Small intestine (tissue), 7 donors: ENCODE measurements at regions not wholly inside any gene's neighbourhood (a gene's known extent, or its start where the extent isn't known, plus 50 kb on each side); places are given as distances from the start of the nearest gene placed in this dataset.

Source experiments
- DNase-seq, 2 donors: peaks; one replicate each; pipeline versions ENCODE4 v3.0.0 to v3.0.0-alpha.2; 2013
- FAIRE-seq: peaks from 2 replicates; lab custom pipeline; 2012; peaks lifted over from hg19 to GRCh38; lab: Jason Lieb, UNC
- H3K27ac ChIP-seq, 3 donors: one replicate each; pipeline ENCODE4 v1.5.1; 2013; ENCODE audit warnings: low read length in 2 of 3, mild to moderate bottlenecking in 2 of 3, control low read depth in 1 of 3, inconsistent platforms in 1 of 3, low read depth in 1 of 3, moderate library complexity in 1 of 3
- H3K27me3 ChIP-seq, 3 donors: one replicate each; pipeline ENCODE4 v1.6.1; 2013; ENCODE audit warnings: low read length in 3 of 3, inconsistent platforms in 1 of 3; ENCODE audit not compliant: control insufficient read depth in 3 of 3, insufficient read depth in 3 of 3
- H3K36me3 ChIP-seq, 3 donors: one replicate each; pipeline ENCODE4 v1.6.1; 2013; ENCODE audit warnings: low read length in 3 of 3, inconsistent platforms in 1 of 3, low read depth in 1 of 3, mild to moderate bottlenecking in 1 of 3, moderate library complexity in 1 of 3; ENCODE audit not compliant: control insufficient read depth in 3 of 3, insufficient read depth in 2 of 3
- H3K4me1 ChIP-seq, 3 donors: one replicate each; pipeline ENCODE4 v1.6.1; 2013; ENCODE audit warnings: low read length in 2 of 3, inconsistent platforms in 1 of 3, low read depth in 1 of 3, mild to moderate bottlenecking in 1 of 3, moderate library complexity in 1 of 3; ENCODE audit not compliant: control insufficient read depth in 3 of 3, insufficient read depth in 2 of 3
- H3K4me3 ChIP-seq, 3 donors: one replicate each; pipeline ENCODE4 v1.5.1; 2013; ENCODE audit warnings: low read length in 3 of 3, control low read depth in 1 of 3, inconsistent platforms in 1 of 3, low read depth in 1 of 3, mild to moderate bottlenecking in 1 of 3, moderate library complexity in 1 of 3
- H3K9me3 ChIP-seq, 2 donors: one replicate each; pipeline ENCODE4 v1.6.1; 2013; ENCODE audit warnings: low read depth in 1 of 2, low read length in 1 of 2; ENCODE audit not compliant: control insufficient read depth in 2 of 2, insufficient read depth in 1 of 2
- WGBS, 3 donors: extraction: QIAGEN DNeasy Blood & Tissue Kit; methylation state at CpG; one replicate each; pipeline ENCODE4 v1.1.7; 2013; 5-methylcytosine and 5-hydroxymethylcytosine counted together
- donor health status: healthy with polysubstance abuse.
- donor health status: control.
- donor health status: control.
- donor health status: Bipolar disorder and iron deficiency.
- donor health status: healthy.

GRCh38 chr13:34276764-34277163, 458.8 kb downstream of the RFC3 start:
- Histone ChIP-seq H3K9me3 (no peaks in the 10 kb centered on the region), H3K27me3 (no peaks in the 10 kb centered on the region), H3K4me3 (no peak overlapping the region), H3K36me3 (no peaks in the 10 kb centered on the region), H3K27ac (no peak overlapping the region), H3K4me1 (no peaks in the 10 kb centered on the region)
- DNase-seq = peak in 1 of 2 donors; percentile 30
- no peak for FAIRE-seq
- 37 to 59% (median 44%) methylated on average over 3 of the region's 3 CpGs for WGBS, 3 donors

DNA sequence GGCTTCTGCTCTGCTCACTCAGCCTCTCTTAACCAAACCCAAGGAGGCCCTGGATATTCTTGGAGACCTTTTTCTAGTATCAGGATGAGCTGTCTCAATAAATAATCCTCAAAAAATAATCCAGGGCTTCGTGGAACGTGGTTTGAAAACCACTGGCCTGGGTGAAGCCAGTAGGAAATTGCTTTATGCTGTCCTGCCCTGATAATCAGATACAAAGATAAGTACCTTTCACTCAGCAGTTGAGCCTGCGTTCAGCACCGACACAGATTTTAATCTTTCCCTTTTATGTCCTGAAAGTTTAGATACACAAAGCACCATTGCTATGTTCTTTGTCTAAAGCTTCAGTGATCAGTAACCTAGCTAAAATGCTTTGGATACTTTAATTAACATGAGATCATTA, 460.0 kb downstream of the RFC3 start:
- no peak overlapping the region for H3K4me3 ChIP-seq
- FAIRE-seq = no peak
- no peak for DNase-seq
- H3K4me1 ChIP-seq = no peaks in the 10 kb centered on the region
- no peaks in the 10 kb centered on the region for H3K36me3 ChIP-seq
- no peaks in the 10 kb centered on the region for H3K27me3 ChIP-seq
- no peak overlapping the region for H3K27ac ChIP-seq
- 33 to 39% (median 38%) methylated on average over 4 of the region's 4 CpGs for WGBS, 3 donors
- no peaks in the 10 kb centered on the region for H3K9me3 ChIP-seq

- H3K4me1 ChIP-seq = no peaks in the 10 kb centered on the region
- H3K27ac ChIP-seq = no peak overlapping the region
- FAIRE-seq (no peak), DNase-seq (no peak)
- H3K4me3 ChIP-seq = no peak overlapping the region
- no peaks in the 10 kb centered on the region for H3K9me3 ChIP-seq
- H3K36me3 ChIP-seq = no peaks in the 10 kb centered on the region
- no peaks in the 10 kb centered on the region for H3K27me3 ChIP-seq
- 56 to 64% (median 57%) methylated on average over 2 of the region's 2 CpGs for WGBS, 3 donors
Observed at GRCh38 chr13:34278780-34279179, 460.8 kb downstream of the RFC3 start.

GRCh38 chr13:34290661-34291060, 472.7 kb downstream of the RFC3 start:
- Histone ChIP-seq H3K36me3 (no peaks in the 10 kb centered on the region), H3K4me1 (no peaks in the 10 kb centered on the region), H3K4me3 (no peak overlapping the region), H3K27me3 (no peaks in the 10 kb centered on the region), H3K9me3 (no peaks in the 10 kb centered on the region), H3K27ac (no peak overlapping the region)
- FAIRE-seq = no peak
- DNase-seq = no peak

- DNase-seq = peak in 1 of 2 donors; percentile 9
- WGBS, 3 donors = 40 to 44% (median 41%) methylated on average over 5 of the region's 5 CpGs
- Histone ChIP-seq H3K27me3 (no peaks in the 10 kb centered on the region), H3K27ac (no peak overlapping the region), H3K4me3 (no peak overlapping the region), H3K4me1 (no peaks in the 10 kb centered on the region), H3K9me3 (no peaks in the 10 kb centered on the region), H3K36me3 (no peaks in the 10 kb centered on the region)
- FAIRE-seq = no peak
Observed at GRCh38 chr13:34294483-34295129, 476.7 kb downstream of the RFC3 start.

DNA sequence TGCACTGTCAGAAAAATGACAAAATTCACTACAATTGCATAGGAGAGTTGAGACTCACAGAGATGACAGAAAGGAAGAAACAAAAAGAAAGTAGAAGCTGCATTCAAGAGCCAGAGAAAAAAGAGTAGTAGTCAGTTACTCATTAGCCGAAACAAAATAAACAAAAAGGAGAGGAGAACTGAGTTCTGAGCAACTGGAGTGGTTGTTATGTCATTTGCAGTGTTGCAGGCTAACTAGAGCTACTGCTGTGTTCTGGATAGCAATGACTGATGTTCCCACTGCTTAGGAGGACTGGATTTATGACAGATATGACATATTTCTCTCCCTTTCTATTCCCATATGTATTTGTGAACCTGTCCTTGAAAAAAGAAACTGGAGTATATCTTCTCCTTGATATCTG, 482.6 kb downstream of the RFC3 start:
- no peaks in the 10 kb centered on the region for H3K4me1 ChIP-seq
- DNase-seq = peak in 1 of 2 donors; percentile 3
- H3K36me3 ChIP-seq = no peaks in the 10 kb centered on the region
- no peak overlapping the region for H3K4me3 ChIP-seq
- WGBS, 3 donors = 20 to 51% (median 25%) methylated on average over 1 of the region's 1 CpG
- H3K27ac ChIP-seq = no peak overlapping the region
- peaks cover 0 to 9% of the 10 kb centered on the region in 2 donors for H3K9me3 ChIP-seq
- H3K27me3 ChIP-seq = no peaks in the 10 kb centered on the region
- FAIRE-seq = no peak

- Histone ChIP-seq H3K4me1 (no peaks in the 10 kb centered on the region), H3K36me3 (no peaks in the 10 kb centered on the region), H3K4me3 (no peak overlapping the region), H3K27ac (no peak overlapping the region), H3K9me3 (peaks cover 0 to 9% of the 10 kb centered on the region in 2 donors), H3K27me3 (no peaks in the 10 kb centered on the region)
- DNase-seq (no peak), FAIRE-seq (no peak)
Observed at GRCh38 chr13:34302596-34302995, 484.6 kb downstream of the RFC3 start.

DNA sequence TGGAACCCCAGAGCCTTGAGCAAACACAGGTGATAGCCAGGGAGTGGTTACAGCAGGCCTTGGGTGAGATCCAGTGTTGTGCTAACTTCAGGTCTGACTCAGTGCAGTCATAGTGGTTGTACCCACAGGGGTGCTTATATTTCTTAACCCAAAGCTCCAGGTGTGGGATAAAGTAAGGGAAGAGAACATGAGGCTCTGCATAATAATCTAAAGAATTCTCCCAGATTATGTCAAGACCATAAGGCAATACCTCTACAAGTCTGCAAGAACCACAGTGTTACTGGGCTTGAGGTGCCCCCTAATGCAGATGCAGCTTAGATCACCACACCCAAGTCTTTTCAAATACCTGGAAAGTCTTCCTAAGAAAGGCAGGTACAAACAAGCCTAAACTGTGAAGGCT, 485.4 kb downstream of the RFC3 start:
- Histone ChIP-seq H3K27me3 (no peaks in the 10 kb centered on the region), H3K4me3 (no peak overlapping the region), H3K4me1 (no peaks in the 10 kb centered on the region), H3K36me3 (no peaks in the 10 kb centered on the region), H3K27ac (no peak overlapping the region), H3K9me3 (peaks cover 0 to 9% of the 10 kb centered on the region in 2 donors)
- DNase-seq (no peak), FAIRE-seq (no peak)

DNA sequence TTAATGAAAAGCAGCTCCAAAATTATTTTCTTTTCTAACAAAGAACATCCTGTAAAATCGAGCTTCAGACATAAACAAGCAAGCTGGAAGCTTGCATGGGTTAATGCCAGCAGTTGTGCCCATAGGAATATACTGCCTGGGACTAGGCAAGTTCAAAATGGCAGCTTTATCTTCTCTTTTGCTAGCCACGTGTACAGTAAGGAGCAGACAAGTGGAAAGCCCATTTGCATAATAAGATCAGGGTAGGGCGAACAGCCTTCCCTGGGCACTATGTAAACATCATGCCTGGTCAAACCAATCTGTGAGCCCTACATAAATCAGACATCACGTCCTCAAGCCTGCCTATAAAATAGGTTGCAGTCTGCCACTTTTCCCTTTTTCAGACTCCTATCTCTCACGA, 489.7 kb downstream of the RFC3 start:
- 49 to 67% (median 61%) methylated on average over 5 of the region's 5 CpGs for WGBS, 3 donors
- FAIRE-seq (no peak), DNase-seq (no peak)
- no peaks in the 10 kb centered on the region for H3K36me3 ChIP-seq
- H3K9me3 ChIP-seq = peaks cover 0 to 4% of the 10 kb centered on the region in 2 donors
- no peak overlapping the region for H3K27ac ChIP-seq
- H3K4me1 ChIP-seq = no peaks in the 10 kb centered on the region
- no peak overlapping the region for H3K4me3 ChIP-seq
- no peaks in the 10 kb centered on the region for H3K27me3 ChIP-seq
